Astrocyte (in vitro differentiated cells and primary cell): ENCODE measurements at regions not wholly inside any gene's neighbourhood (a gene's known extent, or its start where the extent isn't known, plus 50 kb on each side); places are given as distances from the start of the nearest gene placed in this dataset.
"Not testable (repeated sequence)": the region's sequence is repeated elsewhere in the genome, so short reads cannot be mapped to it uniquely, and the experiment has no call there.

Experiments
- DNase-seq: peaks from one replicate; pipeline ENCODE4 v3.0.0-alpha.2; 2010; ENCODE audit warnings: low read depth
- FAIRE-seq: peaks from 2 replicates; lab custom pipeline; 2011; peaks lifted over from hg19 to GRCh38; lab: Jason Lieb, UNC
- H2AFZ ChIP-seq: 2 replicates; pipeline ENCODE4 v1.6.0; 2012; ENCODE audit warnings: low read depth, low read length, inconsistent platforms
- H3K27ac ChIP-seq: 2 replicates; pipeline ENCODE4 v1.5.1; 2011; ENCODE audit warnings: low read depth, low read length, inconsistent platforms
- H3K27me3 ChIP-seq: 2 replicates; pipeline ENCODE4 v1.6.0; 2011; ENCODE audit warnings: low read length, inconsistent platforms; ENCODE audit not compliant: insufficient read depth
- H3K36me3 ChIP-seq: 2 replicates; pipeline ENCODE4 v1.5.1; 2011; ENCODE audit warnings: low read length, inconsistent platforms; ENCODE audit not compliant: insufficient read depth
- H3K4me1 ChIP-seq: 2 replicates; pipeline ENCODE4 v1.5.1; 2011; ENCODE audit warnings: low read length, inconsistent platforms; ENCODE audit not compliant: insufficient read depth
- H3K4me2 ChIP-seq: 2 replicates; pipeline ENCODE4 v1.6.0; 2012; ENCODE audit warnings: low read length, inconsistent platforms
- H3K4me3 ChIP-seq: 2 replicates; pipeline ENCODE4 v1.5.1; 2011; ENCODE audit warnings: low read depth, mild to moderate bottlenecking, low read length, inconsistent platforms; ENCODE audit not compliant: insufficient read depth
- H3K79me2 ChIP-seq: 2 replicates; pipeline ENCODE4 v1.6.0; 2012; ENCODE audit warnings: mild to moderate bottlenecking, low read length, inconsistent platforms; ENCODE audit not compliant: insufficient read depth
- H3K9ac ChIP-seq: 2 replicates; pipeline ENCODE4 v1.6.0; 2012; ENCODE audit warnings: mild to moderate bottlenecking, low read length, inconsistent platforms
- H3K9me3 ChIP-seq: 2 replicates; pipeline ENCODE4 v1.5.1; 2012; ENCODE audit warnings: low read depth, mild to moderate bottlenecking, low read length, inconsistent platforms; ENCODE audit not compliant: insufficient read depth
- H4K20me1 ChIP-seq: 2 replicates; pipeline ENCODE4 v1.6.0; 2012; ENCODE audit warnings: low read length, inconsistent platforms; ENCODE audit not compliant: insufficient read depth
- H3K27ac Mint-ChIP-seq: one replicate; pipeline ENCODE4 v1.8.0; 2021; ENCODE audit warnings: mild to moderate bottlenecking, mixed read lengths; ENCODE audit not compliant: unreplicated experiment
- H3K27me3 Mint-ChIP-seq: one replicate; pipeline ENCODE4 v1.8.0; 2021; ENCODE audit warnings: low read depth, mixed read lengths; ENCODE audit not compliant: unreplicated experiment
- H3K36me3 Mint-ChIP-seq: one replicate; pipeline ENCODE4 v1.8.0; 2021; ENCODE audit warnings: low read depth, mixed read lengths; ENCODE audit not compliant: unreplicated experiment
- H3K4me1 Mint-ChIP-seq: one replicate; pipeline ENCODE4 v1.8.0; 2021; ENCODE audit warnings: low read depth, mixed read lengths; ENCODE audit not compliant: unreplicated experiment
- H3K4me3 Mint-ChIP-seq: one replicate; pipeline ENCODE4 v1.8.0; 2021; ENCODE audit warnings: mild to moderate bottlenecking, moderate library complexity, mixed read lengths; ENCODE audit not compliant: unreplicated experiment
- H3K9me3 Mint-ChIP-seq: one replicate; pipeline ENCODE4 v1.8.0; 2021; ENCODE audit warnings: mild to moderate bottlenecking, mixed read lengths; ENCODE audit not compliant: unreplicated experiment
- CTCF ChIP-seq: IDR thresholded peaks from 2 replicates; pipeline ENCODE4 v1.5.1; 2011; ENCODE audit warnings: low read depth, mild to moderate bottlenecking, inconsistent platforms, low read length, moderate library complexity; ENCODE audit not compliant: insufficient read depth
- EZH2 ChIP-seq: IDR thresholded peaks from 2 replicates; pipeline ENCODE4 v1.6.1; 2012; ENCODE audit warnings: mild to moderate bottlenecking, low read length, inconsistent platforms; ENCODE audit not compliant: insufficient read depth

- peaks cover 3% of the 10 kb centered on the region for H3K36me3 Mint-ChIP-seq
- Histone ChIP-seq H3K9me3 (peaks cover 5% of the 10 kb centered on the region), H3K4me3 (no peak overlapping the region), H3K4me1 (no peaks in the 10 kb centered on the region), H4K20me1 (no peaks in the 10 kb centered on the region), H3K27me3 (no peaks in the 10 kb centered on the region), H3K79me2 (no peaks in the 10 kb centered on the region), H3K9ac (no peak overlapping the region), H3K27ac (no peak overlapping the region), H3K36me3 (no peaks in the 10 kb centered on the region), H3K4me2 (no peak overlapping the region), H2AFZ (no peak overlapping the region)
- H3K9me3 Mint-ChIP-seq = peaks cover 15% of the 10 kb centered on the region
- no peak for TF ChIP-seq EZH2
- no peak for TF ChIP-seq CTCF
- DNase-seq (no peak), FAIRE-seq (no peak)
- no peaks in the 10 kb centered on the region for H3K27me3 Mint-ChIP-seq
- no peak overlapping the region for H3K4me3 Mint-ChIP-seq
- no peak overlapping the region for H3K27ac Mint-ChIP-seq
- no peaks in the 10 kb centered on the region for H3K4me1 Mint-ChIP-seq
These were observed 505.3 kb upstream of the ZNF608 start for GRCh38 chr5:125251703-125252102.

- not testable (repeated sequence) for DNase-seq, H3K27ac ChIP-seq, H3K9me3 ChIP-seq, H3K36me3 Mint-ChIP-seq, FAIRE-seq, H3K4me1 ChIP-seq, H3K36me3 ChIP-seq, H3K27ac Mint-ChIP-seq, H3K4me3 Mint-ChIP-seq, H3K79me2 ChIP-seq, H2AFZ ChIP-seq, H3K4me2 ChIP-seq, H3K27me3 ChIP-seq, H3K4me1 Mint-ChIP-seq, H4K20me1 ChIP-seq, H3K4me3 ChIP-seq, H3K9ac ChIP-seq, H3K27me3 Mint-ChIP-seq
- peaks cover 12% of the 10 kb centered on the region for H3K9me3 Mint-ChIP-seq
These were observed 507.2 kb upstream of the ZNF608 start for GRCh38 chr5:125253634-125254033.

- Mint-ChIP-seq H3K36me3 (peaks cover 3% of the 10 kb centered on the region), H3K27me3 (no peaks in the 10 kb centered on the region), H3K4me3 (no peak overlapping the region), H3K9me3 (peaks cover 12% of the 10 kb centered on the region), H3K4me1 (no peaks in the 10 kb centered on the region), H3K27ac (no peak overlapping the region)
- FAIRE-seq (no peak), DNase-seq (no peak)
- Histone ChIP-seq H3K9ac (no peak overlapping the region), H3K27me3 (no peaks in the 10 kb centered on the region), H3K79me2 (no peaks in the 10 kb centered on the region), H2AFZ (no peak overlapping the region), H3K4me3 (no peak overlapping the region), H3K36me3 (no peaks in the 10 kb centered on the region), H3K27ac (no peak overlapping the region), H3K4me2 (no peak overlapping the region), H4K20me1 (no peaks in the 10 kb centered on the region), H3K9me3 (peaks cover 5% of the 10 kb centered on the region), H3K4me1 (no peaks in the 10 kb centered on the region)
- TF ChIP-seq EZH2 (no peak), CTCF (no peak)
These were observed 507.8 kb upstream of the ZNF608 start for GRCh38 chr5:125254267-125254666.
